ENCODE measurements at regions not wholly inside any gene's neighbourhood (a gene's known extent, or its start where the extent isn't known, plus 50 kb on each side); places are given as distances from the start of the nearest gene placed in this dataset.

DNA sequence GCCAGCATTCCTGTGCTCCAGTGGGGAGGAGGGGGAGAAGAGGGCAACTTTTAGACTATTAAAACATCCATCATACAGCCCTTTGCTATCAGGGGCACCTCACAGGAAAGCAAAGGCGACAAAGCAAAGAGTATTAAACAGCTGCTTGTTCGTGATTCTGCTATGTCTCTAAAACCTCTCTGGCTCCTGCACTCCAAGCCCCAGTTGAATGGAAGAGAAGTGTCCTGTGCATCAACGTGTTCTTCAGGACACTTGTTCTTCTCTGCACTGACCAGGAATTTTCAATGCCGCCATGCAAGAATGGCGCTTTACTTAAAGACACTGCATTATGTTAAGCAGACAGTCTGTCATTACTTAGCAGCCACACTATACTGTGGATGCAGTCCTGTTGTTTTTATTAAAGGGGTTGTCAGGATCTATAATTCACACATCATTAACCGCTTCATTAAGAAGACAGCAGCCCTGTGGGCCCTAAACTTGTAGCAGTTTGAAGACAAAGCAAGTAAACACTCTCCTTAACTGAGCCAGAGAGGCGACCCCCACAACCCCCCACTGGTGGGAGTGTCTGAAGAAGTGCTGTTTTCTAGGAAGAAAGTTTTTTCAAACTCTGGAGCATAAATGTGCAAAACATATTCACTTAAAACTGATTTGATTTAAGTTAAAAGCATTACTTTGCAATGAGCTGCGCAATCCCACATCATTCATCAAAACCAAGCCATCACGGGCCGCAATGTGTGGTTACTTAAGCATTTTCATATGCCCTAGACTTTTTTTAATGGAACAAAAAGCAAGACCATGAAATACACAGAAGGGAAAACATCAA is 164.5 kb downstream of the ZNF608 start:
- no peak for DNase-seq

- no peak for DNase-seq
These were observed 165.3 kb downstream of the ZNF608 start for GRCh38 chr5:124580925-124581737.

DNA sequence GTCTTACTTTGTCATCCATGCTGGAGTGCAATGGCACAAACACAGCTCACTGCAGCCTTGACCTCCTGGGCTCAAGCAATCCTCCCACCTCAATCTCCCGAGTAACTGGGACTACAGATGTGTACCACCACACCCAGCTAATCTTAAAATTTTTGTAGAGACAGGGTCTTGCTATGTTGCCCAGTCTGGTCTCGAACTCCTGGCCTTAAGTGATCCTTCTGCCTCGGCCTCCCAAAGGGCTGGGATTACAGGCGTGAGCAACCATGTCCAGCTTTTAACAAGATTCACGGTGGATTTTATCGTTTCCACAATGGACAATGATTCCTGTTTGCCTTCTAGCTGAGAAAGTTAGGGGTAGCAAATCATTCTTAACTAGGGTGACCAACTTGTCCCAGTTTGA is 165.9 kb downstream of the ZNF608 start:
- no peak for DNase-seq

DNA sequence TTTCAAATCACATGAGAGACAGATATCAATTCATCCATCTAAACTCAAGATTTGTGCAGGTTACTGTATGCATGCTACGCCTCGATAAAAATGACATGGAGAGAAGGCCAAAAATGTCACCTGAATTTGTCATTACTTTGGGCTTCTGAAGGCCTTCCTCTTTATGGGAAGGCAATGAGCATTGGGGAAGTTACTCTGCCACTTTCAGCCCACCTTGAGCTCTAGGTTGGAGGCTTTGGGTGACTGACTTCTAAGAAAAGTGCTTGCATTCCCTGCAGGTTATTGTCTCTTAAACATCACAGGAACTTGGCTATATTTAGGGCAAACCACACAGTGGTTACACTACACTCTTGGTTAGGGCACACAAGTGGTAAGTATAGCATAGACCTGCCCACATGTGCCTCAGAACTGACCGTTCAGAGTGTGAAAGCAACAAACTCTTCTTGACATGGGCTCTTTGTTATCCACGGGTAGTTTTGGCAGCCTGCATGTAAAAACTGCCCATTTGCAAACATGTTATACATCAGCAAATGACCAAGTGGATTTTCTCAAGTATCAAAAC is 169.5 kb downstream of the ZNF608 start:
- DNase-seq, result no peak

- DNase-seq, result no peak
These were observed 170.7 kb downstream of the ZNF608 start for GRCh38 chr5:124575725-124576124.

DNA sequence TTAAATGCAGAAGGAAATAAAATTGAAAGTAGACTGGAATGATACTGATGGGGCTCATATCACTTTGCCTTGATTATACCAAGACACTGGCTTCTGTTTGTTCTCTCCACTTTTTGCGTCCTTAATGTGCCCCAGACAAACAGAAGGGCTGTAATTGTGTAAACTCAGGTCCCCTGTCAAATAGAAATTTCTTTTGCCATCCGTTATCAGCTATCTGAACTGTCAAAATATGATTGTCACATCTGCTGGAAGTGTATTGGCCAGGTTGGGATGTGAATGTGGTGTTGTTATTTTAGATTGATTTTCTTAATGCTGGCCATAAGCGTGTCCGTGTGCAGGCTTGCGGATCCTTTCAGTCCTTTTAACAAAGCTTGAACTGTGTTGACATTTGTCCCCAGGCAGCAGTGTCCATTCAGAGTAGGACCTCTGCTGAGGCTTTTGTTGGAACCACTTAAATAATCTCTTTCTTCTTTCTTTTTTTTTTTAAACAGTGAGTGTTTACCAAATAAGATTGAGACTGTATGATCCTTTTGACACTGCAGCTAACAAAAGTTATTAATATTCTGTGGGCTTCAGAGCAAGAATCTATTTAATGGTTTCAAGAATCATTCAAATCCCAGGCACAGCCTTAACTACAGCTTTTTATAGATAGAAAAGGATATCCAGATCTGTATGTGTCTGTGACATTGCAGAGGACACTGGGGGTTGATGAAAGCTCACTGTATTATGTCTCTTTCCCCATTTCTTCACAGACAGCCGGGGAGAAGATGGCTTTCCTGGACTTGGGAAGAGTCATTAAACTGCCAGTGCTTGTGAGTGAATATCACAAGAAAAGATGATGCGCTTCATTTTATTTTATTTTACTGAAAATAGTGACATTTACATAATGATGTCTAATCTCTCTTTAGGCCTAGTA is 171.7 kb downstream of the ZNF608 start:
- no peak for DNase-seq

GRCh38 chr5:124572971-124573370 is 173.5 kb downstream of the ZNF608 start:
- DNase-seq, result no peak

DNA sequence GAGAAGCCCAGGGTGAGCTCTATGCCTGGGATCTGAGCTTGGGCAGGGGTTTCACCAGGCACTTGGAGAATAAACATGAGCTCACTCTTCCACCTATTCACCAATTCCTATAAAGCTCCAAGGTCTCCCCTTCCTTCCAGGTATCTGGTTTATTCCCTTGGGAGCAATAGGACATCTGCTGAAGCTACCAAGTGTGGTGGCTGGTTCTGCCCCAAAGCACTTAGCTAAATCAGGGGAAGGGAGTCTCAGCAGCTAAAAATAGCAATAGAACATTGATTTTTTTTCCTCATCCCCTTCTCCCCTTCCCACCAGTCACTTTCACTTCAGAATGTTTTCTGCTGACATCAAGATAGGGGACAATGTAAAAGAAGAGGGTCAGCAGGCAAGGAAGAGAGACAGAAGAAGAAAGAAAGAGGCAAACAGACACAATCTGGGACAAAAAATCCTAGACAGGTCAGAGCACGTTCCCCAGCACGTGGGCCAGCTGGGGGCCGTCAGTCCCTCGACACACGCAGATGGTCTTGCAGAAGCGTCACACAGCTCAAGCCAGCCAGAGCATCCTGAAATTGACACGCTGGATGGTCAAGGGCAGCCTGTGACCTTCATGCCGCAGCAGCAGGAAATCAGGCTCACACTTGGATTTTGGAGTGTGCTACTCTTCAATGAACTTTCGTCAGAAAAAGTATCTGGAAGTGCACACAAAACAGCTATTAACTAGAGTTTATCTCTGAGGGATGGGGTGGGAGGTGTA is 176.0 kb downstream of the ZNF608 start:
- peak; percentile 34 for DNase-seq

DNA sequence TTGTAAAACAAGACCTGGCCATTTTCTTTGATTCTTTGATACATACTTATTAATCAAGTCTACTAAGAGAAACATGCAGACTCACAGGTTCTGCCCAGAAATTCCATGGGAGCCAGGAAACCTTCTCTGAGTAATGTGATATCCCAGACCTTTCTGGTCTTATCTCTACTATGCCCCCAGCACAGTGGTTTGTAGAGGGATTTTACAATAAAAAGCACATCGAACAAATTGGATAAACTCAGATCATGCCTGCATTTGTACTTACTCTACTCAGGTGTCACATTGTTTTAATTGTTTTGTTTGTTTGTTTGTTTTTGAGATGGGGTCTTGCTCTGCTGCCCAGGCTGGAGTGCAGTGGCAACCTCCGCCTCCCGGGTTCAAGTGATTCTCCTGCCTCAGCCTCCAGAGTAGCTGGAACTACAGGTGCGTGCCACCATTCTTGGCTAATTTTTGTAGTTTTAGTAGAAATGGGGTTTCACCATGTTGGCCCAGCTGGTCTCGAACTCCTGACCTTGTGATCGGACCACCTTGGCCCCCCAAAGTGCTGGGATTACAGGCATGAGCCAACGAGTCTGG is 179.5 kb downstream of the ZNF608 start:
- no peak for DNase-seq

GRCh38 chr5:124561451-124561850 is 185.0 kb downstream of the ZNF608 start:
- DNase-seq, result no peak

DNA sequence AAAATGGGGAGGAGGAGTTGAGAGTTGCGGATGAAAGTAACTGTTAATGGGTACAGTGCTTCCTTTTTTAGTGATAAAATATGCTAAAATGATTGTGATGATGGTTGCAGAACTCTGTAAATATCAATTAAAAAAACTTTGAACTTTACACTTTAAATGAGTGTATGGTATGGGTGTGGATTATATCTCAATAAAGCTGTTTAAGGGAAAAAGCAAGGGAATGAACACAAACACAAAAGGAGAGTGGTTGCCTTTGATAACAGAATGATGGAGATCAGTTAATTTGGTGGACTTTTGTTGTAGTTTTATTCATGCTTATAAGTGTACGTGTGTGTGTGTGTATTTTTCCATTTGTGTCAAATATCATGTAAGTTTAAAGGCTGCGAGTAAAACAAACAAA is 186.1 kb downstream of the ZNF608 start:
- DNase-seq, result no peak

DNA sequence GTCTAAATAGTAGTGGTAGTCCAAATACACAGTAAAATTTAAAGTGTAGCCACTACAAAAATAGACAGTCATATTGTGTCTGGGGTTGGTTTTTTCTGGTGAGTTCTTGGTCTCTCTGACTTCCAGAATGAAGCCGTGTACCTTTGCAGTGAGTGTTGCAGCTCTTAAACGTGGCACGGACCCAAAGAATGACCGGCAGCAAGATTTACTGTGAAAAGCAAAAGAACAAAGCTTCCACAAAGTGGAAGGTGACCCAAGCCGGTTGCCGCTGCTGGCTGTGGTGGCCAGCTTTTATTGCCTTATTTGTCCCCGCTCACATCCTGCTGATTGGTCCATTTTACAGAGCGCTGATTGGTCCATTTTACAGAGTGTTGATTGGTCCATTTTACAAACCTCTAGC is 188.7 kb downstream of the ZNF608 start:
- DNase-seq, result no peak

GRCh38 chr5:124554746-124555578 is 191.5 kb downstream of the ZNF608 start:
- DNase-seq, result no peak

DNA sequence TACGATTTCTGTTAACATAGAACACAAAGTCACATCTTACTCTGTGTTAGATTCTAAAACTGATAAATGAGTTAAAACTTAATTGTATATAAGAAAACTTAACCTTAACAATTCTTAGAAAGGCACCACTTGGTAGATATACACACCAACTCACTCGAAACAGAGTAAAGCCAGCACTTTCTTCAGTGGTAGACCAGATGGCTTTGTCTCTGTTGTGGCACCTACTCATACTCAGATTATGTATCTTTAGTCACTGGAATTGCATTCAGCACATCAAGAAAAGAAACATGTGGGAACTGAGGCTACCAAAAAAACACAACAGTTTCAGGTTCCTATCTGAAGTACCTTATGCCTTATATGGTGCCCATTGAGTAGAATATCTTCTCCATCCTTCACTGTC is 192.5 kb downstream of the ZNF608 start:
- DNase-seq, result no peak

DNA sequence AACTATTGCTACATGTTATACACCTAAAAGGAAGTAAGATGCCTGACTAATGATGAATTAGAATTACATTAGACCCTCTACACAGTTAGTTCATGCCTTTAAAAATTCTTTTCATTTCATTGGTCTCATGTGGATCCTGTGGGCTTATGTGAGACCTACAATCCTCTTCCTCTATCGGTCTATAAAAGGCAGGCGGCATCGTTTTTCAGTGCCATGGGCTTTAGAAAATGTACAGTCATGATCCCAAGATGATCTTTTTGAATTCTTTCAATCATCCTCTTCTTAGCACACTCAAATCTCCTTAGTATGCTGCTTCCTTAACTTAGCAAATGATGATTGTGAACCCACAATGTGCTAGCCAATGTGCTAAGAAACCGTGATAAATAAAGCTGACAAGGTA is 193.9 kb downstream of the ZNF608 start:
- DNase-seq, result no peak

DNA sequence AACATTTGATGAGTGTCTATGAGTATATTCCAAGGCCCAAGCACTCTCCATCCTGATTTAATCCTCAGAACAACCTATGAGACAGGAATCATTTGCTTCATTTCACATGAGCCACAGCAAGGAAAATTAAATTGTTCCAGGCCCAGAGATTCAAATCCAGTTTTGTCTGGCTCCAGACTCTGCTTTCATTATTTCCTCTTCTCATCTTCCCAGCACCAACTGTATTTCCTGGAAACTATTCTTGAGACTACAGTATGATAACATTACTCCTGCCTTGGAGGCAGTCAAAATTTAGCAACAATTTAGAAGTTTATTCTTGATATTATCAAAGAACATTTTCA is 194.5 kb downstream of the ZNF608 start:
- no peak for DNase-seq

DNA sequence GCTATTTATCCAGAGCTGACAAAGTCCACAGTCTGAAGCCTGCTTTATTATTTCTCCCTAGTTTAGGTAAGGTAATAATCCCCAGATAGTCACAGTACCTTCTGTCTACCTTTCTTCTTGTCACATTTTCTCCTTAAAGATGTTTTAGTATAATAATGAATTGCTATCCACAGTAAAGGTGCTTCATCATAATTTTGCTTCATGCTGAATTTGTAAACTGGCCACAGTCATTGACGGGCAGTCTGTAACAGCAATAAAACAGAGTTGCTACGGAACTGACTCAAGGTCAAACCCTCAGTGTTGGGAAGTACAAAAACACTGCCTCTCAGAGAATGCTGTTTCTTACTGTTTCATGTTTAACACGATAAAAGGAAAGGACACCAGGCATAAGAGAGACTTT is 195.7 kb downstream of the ZNF608 start:
- no peak for DNase-seq

- DNase-seq, result no peak
These were observed 196.5 kb downstream of the ZNF608 start for GRCh38 chr5:124549891-124550436.

GRCh38 chr5:124546643-124547042 is 199.8 kb downstream of the ZNF608 start:
- no peak for DNase-seq

DNA sequence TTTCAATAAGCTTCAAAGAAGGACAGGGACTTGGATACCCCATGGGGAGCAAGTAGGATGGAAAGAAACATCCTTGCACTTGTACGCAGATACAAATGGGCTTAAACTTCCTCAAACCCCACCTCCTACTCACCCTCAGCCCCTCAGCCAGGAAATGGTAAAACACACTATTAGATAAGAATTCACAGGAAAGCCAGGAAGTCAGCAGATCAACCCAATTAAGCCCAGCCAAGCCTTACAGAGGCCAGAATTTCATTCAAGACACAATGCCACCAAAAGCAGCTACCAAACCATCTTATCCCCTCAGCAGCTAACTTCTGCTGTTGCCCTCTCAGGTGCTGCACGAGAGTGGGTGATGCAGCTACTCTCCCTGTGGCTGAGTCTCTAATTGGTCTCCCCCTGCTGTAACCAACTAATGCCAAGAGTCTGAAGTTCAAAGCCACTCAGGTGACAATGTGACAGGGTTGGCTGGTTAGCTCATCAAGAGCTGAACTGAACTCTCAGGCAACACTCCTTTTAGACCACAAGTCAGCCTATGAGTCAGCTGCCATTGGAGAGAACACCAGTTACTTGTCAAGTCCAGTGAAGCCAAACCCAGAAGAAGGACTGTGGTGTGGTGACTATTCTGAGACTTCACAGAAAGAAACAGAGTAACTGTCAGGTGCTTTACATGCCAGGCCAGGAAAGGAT is 201.9 kb downstream of the ZNF608 start:
- DNase-seq, result no peak

Measured in NCI-H1694 treated with DMSO at 0.1 percent for 48 hours (cell line).